ENCODE measurements at regions not wholly inside any gene's neighbourhood (a gene's known extent, or its start where the extent isn't known, plus 50 kb on each side); places are given as distances from the start of the nearest gene placed in this dataset.

- TF ChIP-seq CTCF (optimal IDR thresholded peaks at IDR 0.05 in 1 of 3, IDR thresholded peaks at IDR 0.05 in 1 of 3, conservative IDR thresholded peaks at IDR 0.05 in 1 of 3; ENCODE audit: extremely low read depth in 1 of 3, insufficient read depth in 2 of 3, low read length in 3 of 3) = no peak
- no peak for TF ChIP-seq EZH2 (IDR thresholded peaks at IDR 0.05; ENCODE audit: low read length)
Observed at GRCh38 chr21:23780326-23780725, 1827.0 kb downstream of the MRPL39 start.

Measured in keratinocyte (primary cell).